ENCODE measurements at regions not wholly inside any gene's neighbourhood (a gene's known extent, or its start where the extent isn't known, plus 50 kb on each side); places are given as distances from the start of the nearest gene placed in this dataset.

DNA sequence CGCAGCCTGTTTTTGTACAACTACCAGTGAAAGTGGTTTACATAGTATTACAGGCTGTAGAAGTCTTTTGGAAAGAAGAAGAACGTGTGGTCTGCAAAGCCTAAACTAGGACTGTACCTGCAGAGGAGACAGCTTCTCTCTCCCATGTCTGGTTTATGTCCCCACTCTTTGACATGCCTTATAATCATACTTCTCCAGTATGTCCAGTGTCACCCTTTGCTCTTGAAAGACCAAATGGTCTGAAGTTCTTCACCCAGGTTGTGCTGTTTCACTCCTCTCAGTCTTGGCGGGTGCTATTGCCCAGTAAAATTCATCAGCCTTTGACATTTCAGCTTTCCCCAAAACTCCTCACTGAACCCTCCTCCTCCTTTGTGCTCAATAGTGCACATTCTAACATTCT lies 676.0 kb upstream of the TENM4 start:
- DNase-seq (ENCODE audit: low spot score): no peak
- TF ChIP-seq, protein P1, sequence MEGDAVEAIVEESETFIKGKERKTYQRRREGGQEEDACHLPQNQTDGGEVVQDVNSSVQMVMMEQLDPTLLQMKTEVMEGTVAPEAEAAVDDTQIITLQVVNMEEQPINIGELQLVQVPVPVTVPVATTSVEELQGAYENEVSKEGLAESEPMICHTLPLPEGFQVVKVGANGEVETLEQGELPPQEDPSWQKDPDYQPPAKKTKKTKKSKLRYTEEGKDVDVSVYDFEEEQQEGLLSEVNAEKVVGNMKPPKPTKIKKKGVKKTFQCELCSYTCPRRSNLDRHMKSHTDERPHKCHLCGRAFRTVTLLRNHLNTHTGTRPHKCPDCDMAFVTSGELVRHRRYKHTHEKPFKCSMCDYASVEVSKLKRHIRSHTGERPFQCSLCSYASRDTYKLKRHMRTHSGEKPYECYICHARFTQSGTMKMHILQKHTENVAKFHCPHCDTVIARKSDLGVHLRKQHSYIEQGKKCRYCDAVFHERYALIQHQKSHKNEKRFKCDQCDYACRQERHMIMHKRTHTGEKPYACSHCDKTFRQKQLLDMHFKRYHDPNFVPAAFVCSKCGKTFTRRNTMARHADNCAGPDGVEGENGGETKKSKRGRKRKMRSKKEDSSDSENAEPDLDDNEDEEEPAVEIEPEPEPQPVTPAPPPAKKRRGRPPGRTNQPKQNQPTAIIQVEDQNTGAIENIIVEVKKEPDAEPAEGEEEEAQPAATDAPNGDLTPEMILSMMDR (IDR thresholded peaks at IDR 0.05; ENCODE audit: extremely low read depth, insufficient read depth, missing control alignments): no peak
- in situ Hi-C loops (cut with MboI; ENCODE audit: low pct_unique_long_range_greater_than_20kb, low sequenced_read_pairs, unreplicated experiment): no loop called here

DNA sequence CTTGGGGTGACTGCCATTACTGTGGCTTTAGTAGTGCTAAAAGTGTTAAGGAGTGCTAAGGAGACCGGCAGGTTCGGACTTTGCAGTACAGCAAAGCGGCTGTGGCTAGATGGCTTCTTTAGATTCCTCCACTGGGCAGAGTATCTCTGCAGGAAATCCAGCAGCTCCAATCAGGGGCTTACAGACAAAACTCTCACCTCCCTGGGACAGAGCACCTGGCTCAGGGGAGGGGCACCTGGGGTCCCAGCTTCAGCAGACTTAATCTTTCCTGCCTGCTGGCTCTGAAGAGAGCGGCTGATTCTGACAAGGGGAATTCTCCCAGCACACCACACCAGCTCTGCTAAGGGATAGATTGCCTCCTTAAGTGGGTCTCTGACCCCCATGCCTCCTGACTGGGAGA lies 668.8 kb upstream of the TENM4 start:
- in situ Hi-C loops (cut with MboI; ENCODE audit: low pct_unique_long_range_greater_than_20kb, low sequenced_read_pairs, unreplicated experiment): no loop called here
- TF ChIP-seq, protein P1 (IDR thresholded peaks at IDR 0.05; ENCODE audit: extremely low read depth, insufficient read depth, missing control alignments): no peak
- no peak for DNase-seq (ENCODE audit: low spot score)

DNA sequence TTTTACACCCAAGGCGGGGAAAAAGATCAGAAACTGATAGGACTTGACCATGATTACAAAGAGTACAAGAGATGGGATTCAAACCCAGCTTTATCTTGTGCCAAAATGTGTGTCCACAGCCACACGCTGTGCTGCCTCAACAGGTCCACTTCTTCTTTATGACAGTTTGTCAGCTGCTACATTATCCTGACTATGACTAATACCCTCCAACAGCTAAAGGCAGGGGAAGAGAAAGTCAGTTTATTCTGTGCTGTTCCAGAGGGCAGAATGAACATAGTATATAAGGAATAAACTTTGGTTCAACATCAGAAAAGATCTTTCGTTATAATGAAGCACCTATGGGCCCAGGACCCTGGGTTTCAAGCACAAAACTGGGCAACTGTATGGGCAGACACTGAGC lies 668.2 kb upstream of the TENM4 start:
- in situ Hi-C loops (cut with MboI; ENCODE audit: low pct_unique_long_range_greater_than_20kb, low sequenced_read_pairs, unreplicated experiment): no loop called here
- no peak for DNase-seq (ENCODE audit: low spot score)
- TF ChIP-seq, protein P1 (IDR thresholded peaks at IDR 0.05; ENCODE audit: extremely low read depth, insufficient read depth, missing control alignments): no peak

DNA sequence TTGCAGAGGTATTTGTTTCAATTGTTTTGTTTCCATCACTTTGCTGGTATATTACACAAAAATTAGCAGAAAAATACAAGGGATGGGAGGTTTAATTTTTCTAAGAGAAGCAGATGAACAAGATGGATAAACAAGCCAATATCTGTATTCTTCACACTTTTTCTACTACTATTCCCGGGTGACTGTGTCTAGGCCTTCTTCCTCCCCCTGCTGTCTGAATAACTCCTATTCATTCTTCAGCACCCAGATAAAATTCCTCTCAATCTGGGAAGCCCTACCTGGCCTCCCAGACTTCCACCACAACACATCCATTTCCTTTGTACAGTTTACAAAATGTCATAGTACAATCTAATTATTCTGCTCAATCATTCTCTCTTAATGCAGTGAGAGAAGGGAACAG lies 666.6 kb upstream of the TENM4 start:
- TF ChIP-seq, protein P1 (IDR thresholded peaks at IDR 0.05; ENCODE audit: extremely low read depth, insufficient read depth, missing control alignments): no peak
- no peak for DNase-seq (ENCODE audit: low spot score)
- in situ Hi-C loops (cut with MboI; ENCODE audit: low pct_unique_long_range_greater_than_20kb, low sequenced_read_pairs, unreplicated experiment): no loop called here

DNA sequence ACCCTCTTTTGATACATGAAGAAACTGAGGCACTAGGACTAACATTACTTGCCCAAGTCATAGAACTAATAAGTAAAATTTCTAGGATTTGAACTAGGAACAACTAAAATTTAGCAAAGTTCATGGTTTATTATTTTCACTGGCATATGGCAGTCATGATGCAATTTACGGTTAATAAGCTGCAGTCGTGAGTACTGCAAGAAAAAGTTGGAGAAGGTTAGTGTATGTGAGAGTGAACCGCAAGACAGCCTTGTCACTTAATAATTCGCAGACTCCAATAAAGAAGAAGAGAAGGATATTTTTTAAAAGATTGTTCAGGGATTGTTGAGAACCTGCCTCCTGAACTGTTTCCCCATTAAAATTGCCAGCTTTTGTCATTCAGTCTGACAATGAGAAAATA lies 663.4 kb upstream of the TENM4 start:
- no peak for DNase-seq (ENCODE audit: low spot score)
- TF ChIP-seq, protein P1 (IDR thresholded peaks at IDR 0.05; ENCODE audit: extremely low read depth, insufficient read depth, missing control alignments): no peak
- in situ Hi-C loops (cut with MboI; ENCODE audit: low pct_unique_long_range_greater_than_20kb, low sequenced_read_pairs, unreplicated experiment): no loop called here

DNA sequence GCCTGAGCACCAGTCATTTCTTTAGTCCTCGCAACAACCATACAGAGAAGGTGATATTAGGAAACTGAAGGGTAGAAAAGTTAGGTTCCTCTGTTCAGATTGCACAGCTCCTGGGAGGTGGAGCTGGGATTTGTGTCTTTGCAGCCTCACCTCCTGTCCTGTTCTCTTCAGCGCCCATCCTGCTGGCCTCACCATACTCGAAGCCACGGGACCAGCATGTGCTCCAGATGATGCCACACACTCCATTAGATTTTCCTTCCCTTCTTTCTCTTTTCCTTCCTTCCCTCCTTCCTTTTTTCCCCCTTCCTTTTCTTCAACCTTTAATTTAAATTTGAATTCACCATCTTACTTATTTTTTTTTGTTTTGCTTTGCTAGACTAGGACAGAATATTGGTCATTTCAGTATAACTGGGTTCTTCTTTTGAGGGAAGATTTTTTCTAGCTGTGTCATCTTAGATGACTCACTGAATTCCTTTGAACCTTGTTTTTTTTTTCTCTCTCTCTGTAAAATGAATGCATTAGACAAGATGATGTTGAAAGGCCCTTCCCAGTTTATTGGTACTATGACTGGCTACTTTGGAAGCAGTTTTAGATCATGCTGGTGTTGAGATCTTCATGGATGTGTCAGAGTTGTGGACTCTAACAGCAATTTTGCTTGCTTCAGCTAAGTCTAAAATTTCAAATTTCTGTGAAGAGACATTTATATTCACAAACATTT lies 662.5 kb upstream of the TENM4 start:
- no peak for DNase-seq (ENCODE audit: low spot score)
- in situ Hi-C loops (cut with MboI; ENCODE audit: low pct_unique_long_range_greater_than_20kb, low sequenced_read_pairs, unreplicated experiment): no loop called here
- TF ChIP-seq, protein P1 (IDR thresholded peaks at IDR 0.05; ENCODE audit: extremely low read depth, insufficient read depth, missing control alignments): no peak

Data from GM13977 (cell line).